Naive B cell (primary cell): ENCODE measurements at regions not wholly inside any gene's neighbourhood (a gene's known extent, or its start where the extent isn't known, plus 50 kb on each side); places are given as distances from the start of the nearest gene placed in this dataset.
"Not testable (repeated sequence)": the region's sequence is repeated elsewhere in the genome, so short reads cannot be mapped to it uniquely, and the experiment has no call there.

Source experiments
- ATAC-seq, 2 donors: fragments of 150-1000 bp; cut with Tn5 transposase; 2 replicates each; pipeline ENCODE4 v1.10.0; 2021; ENCODE audit warnings: low read depth in 2 of 2, mild to moderate bottlenecking in 2 of 2, moderate library complexity in 2 of 2
- DNase-seq: peaks from one replicate; pipeline ENCODE4 v3.0.0; 2022
- H3K27ac Mint-ChIP-seq, 6 donors: one replicate each; pipeline ENCODE4 v1.8.0; 2020 to 2022; ENCODE audit warnings: mild to moderate bottlenecking in 6 of 6, mixed read lengths in 6 of 6, moderate library complexity in 5 of 6, inconsistent platforms in 2 of 6
- H3K27me3 Mint-ChIP-seq, 3 donors: one replicate each; pipeline ENCODE4 v1.8.0; 2021 to 2022; ENCODE audit warnings: mixed read lengths in 3 of 3, mild to moderate bottlenecking in 1 of 3
- H3K36me3 Mint-ChIP-seq, 2 donors: one replicate each; pipeline ENCODE4 v1.8.0; 2020 to 2022; ENCODE audit warnings: mixed read lengths in 2 of 2, inconsistent platforms in 1 of 2, mild to moderate bottlenecking in 1 of 2
- H3K4me1 Mint-ChIP-seq, 3 donors: one replicate each; pipeline ENCODE4 v1.8.0; 2020 to 2022; ENCODE audit warnings: mixed read lengths in 3 of 3, inconsistent platforms in 1 of 3, mild to moderate bottlenecking in 1 of 3, moderate library complexity in 1 of 3
- H3K4me3 Mint-ChIP-seq, 8 donors: one replicate each; pipeline ENCODE4 v1.8.0; 2020 to 2022; ENCODE audit warnings: mild to moderate bottlenecking in 8 of 8, mixed read lengths in 8 of 8, moderate library complexity in 8 of 8, inconsistent platforms in 2 of 8
- H3K9me3 Mint-ChIP-seq, 7 donors: one replicate each; pipeline ENCODE4 v1.8.0; 2020 to 2022; ENCODE audit warnings: mixed read lengths in 7 of 7, mild to moderate bottlenecking in 5 of 7, inconsistent platforms in 2 of 7, moderate library complexity in 1 of 7

- H3K27ac Mint-ChIP-seq, H3K27me3 Mint-ChIP-seq, DNase-seq, H3K4me1 Mint-ChIP-seq, H3K9me3 Mint-ChIP-seq, H3K4me3 Mint-ChIP-seq, H3K36me3 Mint-ChIP-seq, ATAC-seq: not testable (repeated sequence)
Observed at GRCh38 chr5:102099083-102099482, 197.0 kb downstream of the SLCO4C1 start.

GRCh38 chr5:102098606-102099005 lies 197.5 kb downstream of the SLCO4C1 start:
- not testable (repeated sequence) for H3K4me3 Mint-ChIP-seq, H3K4me1 Mint-ChIP-seq, DNase-seq, H3K27ac Mint-ChIP-seq, ATAC-seq, H3K9me3 Mint-ChIP-seq, H3K36me3 Mint-ChIP-seq, H3K27me3 Mint-ChIP-seq

GRCh38 chr5:102090770-102091169 lies 205.3 kb downstream of the SLCO4C1 start:
- no peak for ATAC-seq
- no peak for DNase-seq
- Mint-ChIP-seq H3K27me3 (no peaks in the 10 kb centered on the region), H3K36me3 (no peaks in the 10 kb centered on the region), H3K4me1 (no peaks in the 10 kb centered on the region), H3K9me3 (peaks cover 0 to 10% (median 4%) of the 10 kb centered on the region in 7 donors), H3K4me3 (no peak overlapping the region), H3K27ac (no peak overlapping the region)

GRCh38 chr5:102089883-102090282 lies 206.2 kb downstream of the SLCO4C1 start:
- Mint-ChIP-seq H3K36me3 (no peaks in the 10 kb centered on the region), H3K4me3 (no peak overlapping the region), H3K4me1 (no peaks in the 10 kb centered on the region), H3K27me3 (no peaks in the 10 kb centered on the region), H3K9me3 (peaks cover 0 to 10% (median 4%) of the 10 kb centered on the region in 7 donors), H3K27ac (no peak overlapping the region)
- DNase-seq (no peak), ATAC-seq (no peak)

GRCh38 chr5:102087906-102088305 lies 208.2 kb downstream of the SLCO4C1 start:
- Mint-ChIP-seq H3K4me3 (no peak overlapping the region), H3K27ac (no peak overlapping the region), H3K27me3 (no peaks in the 10 kb centered on the region), H3K9me3 (peaks cover 0 to 16% (median 3%) of the 10 kb centered on the region in 7 donors), H3K36me3 (no peaks in the 10 kb centered on the region), H3K4me1 (no peaks in the 10 kb centered on the region)
- DNase-seq, result no peak
- no peak for ATAC-seq

GRCh38 chr5:102080288-102080687 lies 215.8 kb downstream of the SLCO4C1 start:
- ATAC-seq, result no peak
- Mint-ChIP-seq H3K36me3 (no peaks in the 10 kb centered on the region), H3K4me3 (no peak overlapping the region), H3K9me3 (peaks cover 0 to 23% (median 5%) of the 10 kb centered on the region in 7 donors), H3K27me3 (no peaks in the 10 kb centered on the region), H3K4me1 (no peaks in the 10 kb centered on the region), H3K27ac (no peak overlapping the region)
- DNase-seq, result no peak

- Mint-ChIP-seq H3K9me3 (peaks cover 0 to 12% (median 3%) of the 10 kb centered on the region in 7 donors), H3K4me1 (no peaks in the 10 kb centered on the region), H3K27me3 (no peaks in the 10 kb centered on the region), H3K36me3 (no peaks in the 10 kb centered on the region), H3K27ac (no peak overlapping the region), H3K4me3 (no peak overlapping the region)
- DNase-seq, result no peak
- ATAC-seq, result no peak
Observed at GRCh38 chr5:102077920-102078319, 218.2 kb downstream of the SLCO4C1 start.

- Mint-ChIP-seq H3K4me1 (no peaks in the 10 kb centered on the region), H3K36me3 (no peaks in the 10 kb centered on the region), H3K4me3 (no peak overlapping the region), H3K9me3 (no peaks in the 10 kb centered on the region), H3K27ac (no peak overlapping the region), H3K27me3 (no peaks in the 10 kb centered on the region)
- ATAC-seq (no peak), DNase-seq (no peak)
Observed at GRCh38 chr5:102069974-102070373, 226.1 kb downstream of the SLCO4C1 start.

GRCh38 chr5:102068870-102069269 lies 227.2 kb downstream of the SLCO4C1 start:
- Mint-ChIP-seq H3K9me3 (no peaks in the 10 kb centered on the region), H3K36me3 (no peaks in the 10 kb centered on the region), H3K4me1 (no peaks in the 10 kb centered on the region), H3K27ac (no peak overlapping the region), H3K4me3 (no peak overlapping the region), H3K27me3 (no peaks in the 10 kb centered on the region)
- ATAC-seq, result no peak
- DNase-seq, result no peak

GRCh38 chr5:102049517-102049916 lies 246.6 kb downstream of the SLCO4C1 start:
- no peak overlapping the region for H3K27ac Mint-ChIP-seq
- ATAC-seq, result no peak

GRCh38 chr5:102048940-102049339 lies 247.1 kb downstream of the SLCO4C1 start:
- no peak for ATAC-seq
- no peak overlapping the region for H3K27ac Mint-ChIP-seq

More at GRCh38 chr5:102049517-102049916, 246.6 kb downstream of the SLCO4C1 start:
- peaks cover 0 to 4% (median 0%) of the 10 kb centered on the region in 7 donors for H3K9me3 Mint-ChIP-seq
- no peaks in the 10 kb centered on the region for H3K4me1 Mint-ChIP-seq
- H3K27me3 Mint-ChIP-seq, result no peaks in the 10 kb centered on the region
- H3K36me3 Mint-ChIP-seq, result no peaks in the 10 kb centered on the region
- no peak for DNase-seq
- H3K4me3 Mint-ChIP-seq, result no peak overlapping the region

GRCh38 chr5:102047073-102047472 lies 249.0 kb downstream of the SLCO4C1 start:
- H3K27me3 Mint-ChIP-seq, ATAC-seq, DNase-seq, H3K36me3 Mint-ChIP-seq, H3K4me1 Mint-ChIP-seq, H3K27ac Mint-ChIP-seq, H3K9me3 Mint-ChIP-seq, H3K4me3 Mint-ChIP-seq: not testable (repeated sequence)

More at GRCh38 chr5:102048940-102049339, 247.1 kb downstream of the SLCO4C1 start:
- Mint-ChIP-seq H3K36me3 (no peaks in the 10 kb centered on the region), H3K4me1 (no peaks in the 10 kb centered on the region), H3K27me3 (no peaks in the 10 kb centered on the region), H3K4me3 (no peak overlapping the region), H3K9me3 (peaks cover 0 to 4% (median 0%) of the 10 kb centered on the region in 7 donors)
- no peak for DNase-seq

- DNase-seq (no peak), ATAC-seq (no peak)
- Mint-ChIP-seq H3K4me3 (no peak overlapping the region), H3K27ac (no peak overlapping the region), H3K36me3 (no peaks in the 10 kb centered on the region), H3K4me1 (no peaks in the 10 kb centered on the region), H3K27me3 (no peaks in the 10 kb centered on the region), H3K9me3 (no peaks in the 10 kb centered on the region)
Observed at GRCh38 chr5:102040326-102040725, 255.8 kb downstream of the SLCO4C1 start.

- no peak for ATAC-seq
- Mint-ChIP-seq H3K27me3 (no peaks in the 10 kb centered on the region), H3K36me3 (no peaks in the 10 kb centered on the region), H3K4me3 (no peak overlapping the region), H3K9me3 (no peaks in the 10 kb centered on the region), H3K4me1 (no peaks in the 10 kb centered on the region), H3K27ac (no peak overlapping the region)
- no peak for DNase-seq
Observed at GRCh38 chr5:102036927-102037326, 259.2 kb downstream of the SLCO4C1 start.

GRCh38 chr5:102031711-102032110 lies 264.4 kb downstream of the SLCO4C1 start:
- Mint-ChIP-seq H3K27ac (no peak overlapping the region), H3K4me1 (no peaks in the 10 kb centered on the region), H3K27me3 (no peaks in the 10 kb centered on the region), H3K4me3 (no peak overlapping the region), H3K9me3 (peaks cover 0 to 3% (median 0%) of the 10 kb centered on the region in 7 donors), H3K36me3 (no peaks in the 10 kb centered on the region)
- DNase-seq (no peak), ATAC-seq (no peak)
